ENCODE measurements at regions not wholly inside any gene's neighbourhood (a gene's known extent, or its start where the extent isn't known, plus 50 kb on each side); places are given as distances from the start of the nearest gene placed in this dataset.

- no peak for TF ChIP-seq CTCF (IDR thresholded peaks at IDR 0.05; ENCODE audit: extremely low read depth, insufficient read depth, missing control alignments)
- in situ Hi-C loops (cut with MboI; ENCODE audit: low pct_unique_long_range_greater_than_20kb, low sequenced_read_pairs, unreplicated experiment) = no loop called here
- DNase-seq (ENCODE audit: low spot score) = no peak
Observed at GRCh38 chr6:1020837-1021236, 291.1 kb upstream of the FOXQ1 start.

GRCh38 chr6:1020133-1020532 lies 291.8 kb upstream of the FOXQ1 start:
- no peak for TF ChIP-seq CTCF (IDR thresholded peaks at IDR 0.05; ENCODE audit: extremely low read depth, insufficient read depth, missing control alignments)
- in situ Hi-C loops (cut with MboI; ENCODE audit: low pct_unique_long_range_greater_than_20kb, low sequenced_read_pairs, unreplicated experiment) = no loop called here
- no peak for DNase-seq (ENCODE audit: low spot score)

GRCh38 chr6:1018041-1018440 lies 293.9 kb upstream of the FOXQ1 start:
- TF ChIP-seq CTCF (IDR thresholded peaks at IDR 0.05; ENCODE audit: extremely low read depth, insufficient read depth, missing control alignments) = no peak
- DNase-seq (ENCODE audit: low spot score) = no peak
- in situ Hi-C loops (cut with MboI; ENCODE audit: low pct_unique_long_range_greater_than_20kb, low sequenced_read_pairs, unreplicated experiment) = no loop called here

- in situ Hi-C loops (cut with MboI; ENCODE audit: low pct_unique_long_range_greater_than_20kb, low sequenced_read_pairs, unreplicated experiment) = no loop called here
- no peak for DNase-seq (ENCODE audit: low spot score)
- no peak for TF ChIP-seq CTCF (IDR thresholded peaks at IDR 0.05; ENCODE audit: extremely low read depth, insufficient read depth, missing control alignments)
Observed at GRCh38 chr6:1016329-1017302, 295.3 kb upstream of the FOXQ1 start.

GRCh38 chr6:1015825-1016224 lies 296.1 kb upstream of the FOXQ1 start:
- in situ Hi-C loops (cut with MboI; ENCODE audit: low pct_unique_long_range_greater_than_20kb, low sequenced_read_pairs, unreplicated experiment) = no loop called here
- no peak for DNase-seq (ENCODE audit: low spot score)
- TF ChIP-seq CTCF (IDR thresholded peaks at IDR 0.05; ENCODE audit: extremely low read depth, insufficient read depth, missing control alignments) = no peak

GRCh38 chr6:1014431-1014807 lies 297.5 kb upstream of the FOXQ1 start:
- in situ Hi-C loops (cut with MboI; ENCODE audit: low pct_unique_long_range_greater_than_20kb, low sequenced_read_pairs, unreplicated experiment) = no loop called here
- DNase-seq (ENCODE audit: low spot score) = no peak
- TF ChIP-seq CTCF (IDR thresholded peaks at IDR 0.05; ENCODE audit: extremely low read depth, insufficient read depth, missing control alignments) = no peak
